ENCODE measurements at regions not wholly inside any gene's neighbourhood (a gene's known extent, or its start where the extent isn't known, plus 50 kb on each side); places are given as distances from the start of the nearest gene placed in this dataset.

DNA sequence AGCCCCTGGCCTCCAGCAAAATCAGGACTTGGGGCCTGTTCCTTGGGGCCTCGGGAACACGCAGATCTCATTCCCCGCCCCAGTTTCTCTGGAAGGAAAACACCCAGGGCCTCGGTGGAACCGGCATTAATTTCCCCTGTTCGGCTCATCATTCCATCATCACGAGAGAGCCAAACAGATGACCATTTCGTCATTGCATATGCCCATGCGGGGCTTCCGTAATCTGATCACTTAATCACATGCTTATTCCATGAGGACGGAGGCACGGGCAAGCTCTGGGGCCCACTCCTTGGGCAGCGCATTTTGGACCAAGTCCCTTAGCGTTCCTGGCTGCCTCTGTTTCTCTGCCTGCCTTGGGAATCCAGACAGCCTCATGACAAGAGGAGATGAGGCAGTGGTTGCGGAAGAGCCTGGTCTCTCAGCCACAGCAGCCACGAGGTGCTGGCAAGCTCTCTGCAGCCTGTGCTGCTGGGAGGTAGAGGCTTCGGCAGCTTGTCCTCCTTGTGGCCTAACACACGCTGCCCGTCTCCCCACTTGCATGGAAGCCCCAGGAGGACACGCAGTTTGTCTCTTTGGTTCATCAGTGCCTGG is 65.0 kb upstream of the IER5L start:
- no peak for ATAC-seq (ENCODE audit: insufficient number of reproducible peaks, low FRiP score, low read depth)
- DNase-seq (ENCODE audit: low spot score) = no peak
- H3K27ac ChIP-seq = no peak overlapping the region
- no peaks in the 10 kb centered on the region for H3K9me3 ChIP-seq
- H3K4me3 ChIP-seq = no peak overlapping the region
- H3K27me3 ChIP-seq (replicated peaks; ENCODE audit: insufficient read depth) = no peaks in the 10 kb centered on the region
- H3K36me3 ChIP-seq = no peaks in the 10 kb centered on the region
- no peak for TF ChIP-seq CTCF (IDR thresholded peaks at IDR 0.05)
- no peaks in the 10 kb centered on the region for H3K4me1 ChIP-seq (ENCODE audit: control insufficient read depth in 1 of 2, low read depth in 2 of 2)

DNA sequence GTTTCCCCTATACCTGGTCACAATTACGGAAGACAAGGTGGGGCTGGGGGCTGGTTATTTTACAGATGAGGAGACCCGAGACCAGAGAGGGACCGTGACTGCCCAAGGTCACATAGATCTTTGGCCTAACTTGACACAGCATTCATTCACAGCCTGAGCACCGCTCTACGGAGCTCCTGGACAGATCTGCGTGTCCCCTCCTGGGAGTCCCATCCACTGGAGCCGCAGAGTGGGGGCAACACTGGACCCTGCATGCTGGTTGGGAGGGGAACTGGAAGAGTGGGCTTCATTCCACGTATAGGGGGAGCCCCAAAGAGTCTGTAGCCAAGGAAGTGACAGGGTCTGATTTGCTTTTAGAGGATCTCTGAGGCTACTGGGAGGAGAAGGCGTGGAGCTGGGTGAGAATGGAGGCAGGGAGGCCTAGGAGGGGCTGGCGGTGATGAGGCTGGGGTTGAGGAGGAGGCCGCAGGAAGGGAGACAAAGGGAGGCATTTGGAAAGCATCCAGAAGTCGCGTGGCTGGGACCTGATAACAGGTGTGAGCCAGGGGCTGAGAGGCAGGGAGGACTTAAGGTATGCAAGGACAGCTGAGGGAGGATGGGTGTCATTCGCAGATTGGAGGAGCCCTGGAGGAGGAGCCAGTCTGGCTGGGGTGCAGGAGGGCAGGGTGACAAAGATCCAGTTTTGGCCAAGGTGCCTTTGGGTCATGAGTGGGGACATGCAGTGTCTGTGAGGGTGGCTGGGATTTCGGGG is 64.3 kb upstream of the IER5L start:
- DNase-seq (ENCODE audit: low spot score) (no peak), ATAC-seq (ENCODE audit: insufficient number of reproducible peaks, low FRiP score, low read depth) (no peak)

GRCh38 chr9:129241725-129242124 is 63.7 kb upstream of the IER5L start:
- H3K27me3 ChIP-seq (replicated peaks; ENCODE audit: insufficient read depth) = no peaks in the 10 kb centered on the region
- no peak for ATAC-seq (ENCODE audit: insufficient number of reproducible peaks, low FRiP score, low read depth)
- no peak for TF ChIP-seq CTCF (IDR thresholded peaks at IDR 0.05)
- no peak overlapping the region for H3K4me3 ChIP-seq
- peaks cover 3 to 7% of the 10 kb centered on the region in 2 donors for H3K4me1 ChIP-seq (ENCODE audit: control insufficient read depth in 1 of 2, low read depth in 2 of 2)
- DNase-seq (ENCODE audit: low spot score) = no peak
- H3K9me3 ChIP-seq = no peaks in the 10 kb centered on the region
- no peaks in the 10 kb centered on the region for H3K36me3 ChIP-seq
- no peak overlapping the region for H3K27ac ChIP-seq

More for the DNA sequence above, 64.3 kb upstream of the IER5L start:
- no peak for TF ChIP-seq CTCF (IDR thresholded peaks at IDR 0.05)
- no peaks in the 10 kb centered on the region for H3K27me3 ChIP-seq (replicated peaks; ENCODE audit: insufficient read depth)
- H3K9me3 ChIP-seq = no peaks in the 10 kb centered on the region
- no peaks in the 10 kb centered on the region for H3K36me3 ChIP-seq
- H3K4me3 ChIP-seq = no peak overlapping the region
- peaks cover under 1 to 2% of the 10 kb centered on the region in 2 donors for H3K4me1 ChIP-seq (ENCODE audit: control insufficient read depth in 1 of 2, low read depth in 2 of 2)
- no peak overlapping the region for H3K27ac ChIP-seq

- Histone ChIP-seq H3K9me3 (no peaks in the 10 kb centered on the region), H3K4me3 (no peak overlapping the region), H3K27me3 (replicated peaks; ENCODE audit: insufficient read depth) (no peaks in the 10 kb centered on the region), H3K4me1 (ENCODE audit: control insufficient read depth in 1 of 2, low read depth in 2 of 2) (peaks cover 3 to 7% of the 10 kb centered on the region in 2 donors), H3K36me3 (no peaks in the 10 kb centered on the region), H3K27ac (no peak overlapping the region)
- DNase-seq (ENCODE audit: low spot score) = no peak
- TF ChIP-seq CTCF (IDR thresholded peaks at IDR 0.05) = no peak
- no peak for ATAC-seq (ENCODE audit: insufficient number of reproducible peaks, low FRiP score, low read depth)
Observed at GRCh38 chr9:129240581-129241211, 62.6 kb upstream of the IER5L start.

- no peaks in the 10 kb centered on the region for H3K36me3 ChIP-seq
- H3K4me3 ChIP-seq = no peak overlapping the region
- ATAC-seq (ENCODE audit: insufficient number of reproducible peaks, low FRiP score, low read depth) = no peak
- peaks cover 3 to 7% of the 10 kb centered on the region in 2 donors for H3K4me1 ChIP-seq (ENCODE audit: control insufficient read depth in 1 of 2, low read depth in 2 of 2)
- no peak for DNase-seq (ENCODE audit: low spot score)
- no peak for TF ChIP-seq CTCF (IDR thresholded peaks at IDR 0.05)
- no peak overlapping the region for H3K27ac ChIP-seq
- no peaks in the 10 kb centered on the region for H3K9me3 ChIP-seq
- no peaks in the 10 kb centered on the region for H3K27me3 ChIP-seq (replicated peaks; ENCODE audit: insufficient read depth)
Observed at GRCh38 chr9:129239946-129240490, 62.0 kb upstream of the IER5L start.
